H54 (cell line): ENCODE measurements at regions not wholly inside any gene's neighbourhood (a gene's known extent, or its start where the extent isn't known, plus 50 kb on each side); places are given as distances from the start of the nearest gene placed in this dataset.
"Not testable (repeated sequence)": the region's sequence is repeated elsewhere in the genome, so short reads cannot be mapped to it uniquely, and the experiment has no call there.

Experiments
- DNase-seq: peaks from one replicate; pipeline ENCODE4 v3.0.0; 2011; ENCODE audit warnings: low spot score, mixed read lengths; ENCODE audit not compliant: insufficient read length
- FAIRE-seq: peaks from 3 replicates; lab custom pipeline; 2011; peaks lifted over from hg19 to GRCh38; lab: Jason Lieb, UNC
- POLR2A ChIP-seq: IDR thresholded peaks from 2 replicates; pipeline ENCODE4 v1.6.1; 2011; ENCODE audit warnings: low read depth, mild to moderate bottlenecking, low read length

- FAIRE-seq, DNase-seq: not testable (repeated sequence)
Measured at GRCh38 chr6:3672339-3672738, 79.2 kb downstream of the PXDC1 start.

GRCh38 chr6:3671382-3671781 lies 80.1 kb downstream of the PXDC1 start:
- no peak for DNase-seq
- FAIRE-seq, result no peak
- no peak for TF ChIP-seq POLR2A

- FAIRE-seq, result no peak
- no peak for DNase-seq
- TF ChIP-seq POLR2A, result no peak
Measured at GRCh38 chr6:3670356-3670755, 81.2 kb downstream of the PXDC1 start.

GRCh38 chr6:3669916-3670315 lies 81.6 kb downstream of the PXDC1 start:
- no peak for TF ChIP-seq POLR2A
- DNase-seq, result no peak
- no peak for FAIRE-seq

- no peak for FAIRE-seq
Measured at GRCh38 chr6:3665608-3666007, 85.9 kb downstream of the PXDC1 start.

GRCh38 chr6:3664625-3665041 lies 86.9 kb downstream of the PXDC1 start:
- no peak for TF ChIP-seq POLR2A
- DNase-seq, result no peak

More at GRCh38 chr6:3665608-3666007, 85.9 kb downstream of the PXDC1 start:
- DNase-seq, result no peak
- TF ChIP-seq POLR2A, result no peak

GRCh38 chr6:3663811-3664210 lies 87.7 kb downstream of the PXDC1 start:
- no peak for DNase-seq
- no peak for TF ChIP-seq POLR2A
- FAIRE-seq, result no peak

More at GRCh38 chr6:3664625-3665041, 86.9 kb downstream of the PXDC1 start:
- FAIRE-seq, result no peak

- FAIRE-seq, result no peak
Measured at GRCh38 chr6:3663081-3663480, 88.4 kb downstream of the PXDC1 start.

GRCh38 chr6:3661390-3661789 lies 90.1 kb downstream of the PXDC1 start:
- TF ChIP-seq POLR2A, result no peak
- FAIRE-seq, result no peak
- DNase-seq, result no peak

More at GRCh38 chr6:3663081-3663480, 88.4 kb downstream of the PXDC1 start:
- no peak for TF ChIP-seq POLR2A
- DNase-seq, result no peak

GRCh38 chr6:3660473-3660872 lies 91.0 kb downstream of the PXDC1 start:
- DNase-seq (no peak), FAIRE-seq (no peak)
- TF ChIP-seq POLR2A, result no peak

GRCh38 chr6:3659748-3660147 lies 91.8 kb downstream of the PXDC1 start:
- DNase-seq, result no peak
- no peak for TF ChIP-seq POLR2A
- FAIRE-seq, result no peak

GRCh38 chr6:3656076-3656475 lies 95.4 kb downstream of the PXDC1 start:
- FAIRE-seq (no peak), DNase-seq (no peak)
- no peak for TF ChIP-seq POLR2A

- no peak for TF ChIP-seq POLR2A
- FAIRE-seq (no peak), DNase-seq (no peak)
Measured at GRCh38 chr6:3654898-3655297, 96.6 kb downstream of the PXDC1 start.

- no peak for TF ChIP-seq POLR2A
- DNase-seq (no peak), FAIRE-seq (no peak)
Measured at GRCh38 chr6:3654436-3654835, 97.1 kb downstream of the PXDC1 start.

- DNase-seq (no peak), FAIRE-seq (no peak)
- TF ChIP-seq POLR2A, result no peak
Measured at GRCh38 chr6:3653528-3654070, 97.9 kb downstream of the PXDC1 start.
